Choroid plexus epithelial cell (primary cell): ENCODE measurements at regions not wholly inside any gene's neighbourhood (a gene's known extent, or its start where the extent isn't known, plus 50 kb on each side); places are given as distances from the start of the nearest gene placed in this dataset.

Source experiments
- DNase-seq: peaks from one replicate; pipeline ENCODE4 v3.0.0-alpha.2; 2010; ENCODE audit warnings: low read depth
- H3K4me3 ChIP-seq: 2 replicates; pipeline ENCODE4 v1.5.1; 2011; ENCODE audit warnings: low read depth, mild to moderate bottlenecking, control low read depth, low read length, moderate library complexity
- CTCF ChIP-seq: conservative IDR thresholded peaks from 2 replicates; pipeline ENCODE4 v1.5.1; 2011; ENCODE audit warnings: low read depth, mild to moderate bottlenecking, control low read depth, inconsistent platforms, low read length, moderate library complexity

GRCh38 chr1:216922406-216922805, 199.2 kb upstream of the ESRRG start:
- no peak for TF ChIP-seq CTCF
- no peak overlapping the region for H3K4me3 ChIP-seq
- DNase-seq: no peak

- TF ChIP-seq CTCF: no peak
- no peak overlapping the region for H3K4me3 ChIP-seq
- DNase-seq: no peak
These were observed 198.6 kb upstream of the ESRRG start for GRCh38 chr1:216921866-216922265.

- TF ChIP-seq CTCF: no peak
- no peak overlapping the region for H3K4me3 ChIP-seq
These were observed 196.1 kb upstream of the ESRRG start for GRCh38 chr1:216919060-216919970.

GRCh38 chr1:216916890-216917438, 193.7 kb upstream of the ESRRG start:
- DNase-seq: no peak
- H3K4me3 ChIP-seq: no peak overlapping the region
- no peak for TF ChIP-seq CTCF

More at GRCh38 chr1:216919060-216919970, 196.1 kb upstream of the ESRRG start:
- DNase-seq: no peak

- peak; percentile 39 for DNase-seq
- no peak for TF ChIP-seq CTCF
- H3K4me3 ChIP-seq: no peak overlapping the region
These were observed 191.7 kb upstream of the ESRRG start for GRCh38 chr1:216914974-216915373.

- TF ChIP-seq CTCF: no peak
- H3K4me3 ChIP-seq: no peak overlapping the region
- DNase-seq: no peak
These were observed 190.7 kb upstream of the ESRRG start for GRCh38 chr1:216913976-216914375.
